ENCODE measurements at regions not wholly inside any gene's neighbourhood (a gene's known extent, or its start where the extent isn't known, plus 50 kb on each side); places are given as distances from the start of the nearest gene placed in this dataset.

GRCh38 chr11:29446132-29446531, 570.7 kb downstream of the KCNA4 start:
- TF ChIP-seq POLR2A (IDR thresholded peaks at IDR 0.05; ENCODE audit: low read depth, low read length) (no peak), POLR2AphosphoS5 (IDR thresholded peaks at IDR 0.05; ENCODE audit: low read depth, low read length) (no peak), TAF1 (IDR thresholded peaks at IDR 0.05; ENCODE audit: borderline replicate concordance, low read depth, low read length) (no peak)
